Spleen (tissue), 7 donors: ENCODE measurements at regions not wholly inside any gene's neighbourhood (a gene's known extent, or its start where the extent isn't known, plus 50 kb on each side); places are given as distances from the start of the nearest gene placed in this dataset.

ENCODE experiments used
- CTCF ChIP-seq, 11 experiments: fragments of 200-600 bp in 7 of 11; fragments of 450-650 bp in 4 of 11; sonication (generic) in 4 of 11; IDR thresholded peaks in 8 of 11; conservative IDR thresholded peaks in 3 of 11; 1 replicate in 7 of 11; 2 replicates in 4 of 11; pipeline versions ENCODE4 v1.4.0 to v1.8.0; 2016 to 2021; ENCODE audit warnings: antibody characterized with exemption in 11 of 11, inconsistent platforms in 4 of 11, mild to moderate bottlenecking in 1 of 11
- POLR2AphosphoS5 ChIP-seq, 3 donors: sonication (generic); formaldehyde crosslinking; IDR thresholded peaks; one replicate each; pipeline ENCODE4 v1.5.1; 2017; ENCODE audit warnings: antibody characterized with exemption in 3 of 3
- donor health status: DM: no; HTN: no; CAD: no; lungs with moderate emphysema.
- donor health status: DM: no; HTN: no; CAD: no.
- donor health status: DM: no; HTN: no; CAD: no.

GRCh38 chr7:17501441-17502212, 203.2 kb downstream of the AHR start:
- TF ChIP-seq CTCF (IDR thresholded peaks at IDR 0.05 in 8 of 11, conservative IDR thresholded peaks at IDR 0.05 in 3 of 11) (no peak), POLR2AphosphoS5 (IDR thresholded peaks at IDR 0.05) (no peak)
